ENCODE measurements at regions not wholly inside any gene's neighbourhood (a gene's known extent, or its start where the extent isn't known, plus 50 kb on each side); places are given as distances from the start of the nearest gene placed in this dataset.

- H3K4me3 ChIP-seq (ENCODE audit: low read depth, low read length) = no peak overlapping the region
- no peak for DNase-seq (ENCODE audit: low read depth)
- TF ChIP-seq, protein P1, sequence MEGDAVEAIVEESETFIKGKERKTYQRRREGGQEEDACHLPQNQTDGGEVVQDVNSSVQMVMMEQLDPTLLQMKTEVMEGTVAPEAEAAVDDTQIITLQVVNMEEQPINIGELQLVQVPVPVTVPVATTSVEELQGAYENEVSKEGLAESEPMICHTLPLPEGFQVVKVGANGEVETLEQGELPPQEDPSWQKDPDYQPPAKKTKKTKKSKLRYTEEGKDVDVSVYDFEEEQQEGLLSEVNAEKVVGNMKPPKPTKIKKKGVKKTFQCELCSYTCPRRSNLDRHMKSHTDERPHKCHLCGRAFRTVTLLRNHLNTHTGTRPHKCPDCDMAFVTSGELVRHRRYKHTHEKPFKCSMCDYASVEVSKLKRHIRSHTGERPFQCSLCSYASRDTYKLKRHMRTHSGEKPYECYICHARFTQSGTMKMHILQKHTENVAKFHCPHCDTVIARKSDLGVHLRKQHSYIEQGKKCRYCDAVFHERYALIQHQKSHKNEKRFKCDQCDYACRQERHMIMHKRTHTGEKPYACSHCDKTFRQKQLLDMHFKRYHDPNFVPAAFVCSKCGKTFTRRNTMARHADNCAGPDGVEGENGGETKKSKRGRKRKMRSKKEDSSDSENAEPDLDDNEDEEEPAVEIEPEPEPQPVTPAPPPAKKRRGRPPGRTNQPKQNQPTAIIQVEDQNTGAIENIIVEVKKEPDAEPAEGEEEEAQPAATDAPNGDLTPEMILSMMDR (IDR thresholded peaks at IDR 0.05; ENCODE audit: insufficient read depth, low read length) = no peak
Observed at GRCh38 chr18:30403278-30403677, 639.3 kb downstream of the DSC3 start.

- H3K4me3 ChIP-seq (ENCODE audit: low read depth, low read length) = no peak overlapping the region
- TF ChIP-seq, protein P1 (IDR thresholded peaks at IDR 0.05; ENCODE audit: insufficient read depth, low read length) = no peak
- DNase-seq (ENCODE audit: low read depth) = no peak
Observed at GRCh38 chr18:30387401-30387800, 655.1 kb downstream of the DSC3 start.

DNA sequence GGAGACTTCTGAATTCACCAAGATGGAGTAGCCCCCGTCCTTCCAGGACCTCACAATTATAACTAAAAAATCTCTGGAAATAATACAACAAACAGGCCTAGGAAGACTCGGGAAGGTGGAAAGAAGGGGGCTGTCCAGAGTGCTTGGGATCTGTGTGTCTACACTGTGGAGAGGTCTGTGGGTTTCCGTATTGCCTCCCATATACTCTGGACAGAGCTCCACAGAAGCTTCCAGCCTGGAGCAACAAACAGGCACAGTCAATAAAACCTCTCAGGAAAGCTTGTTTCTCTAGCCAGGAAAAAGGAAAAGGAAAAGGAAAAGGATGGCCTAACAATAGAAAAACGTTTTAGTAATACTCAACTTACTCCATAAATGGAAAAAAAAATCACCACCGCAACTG, 655.9 kb downstream of the DSC3 start:
- H3K4me3 ChIP-seq (ENCODE audit: low read depth, low read length) = no peak overlapping the region
- no peak for DNase-seq (ENCODE audit: low read depth)
- TF ChIP-seq, protein P1 (IDR thresholded peaks at IDR 0.05; ENCODE audit: insufficient read depth, low read length) = no peak

DNA sequence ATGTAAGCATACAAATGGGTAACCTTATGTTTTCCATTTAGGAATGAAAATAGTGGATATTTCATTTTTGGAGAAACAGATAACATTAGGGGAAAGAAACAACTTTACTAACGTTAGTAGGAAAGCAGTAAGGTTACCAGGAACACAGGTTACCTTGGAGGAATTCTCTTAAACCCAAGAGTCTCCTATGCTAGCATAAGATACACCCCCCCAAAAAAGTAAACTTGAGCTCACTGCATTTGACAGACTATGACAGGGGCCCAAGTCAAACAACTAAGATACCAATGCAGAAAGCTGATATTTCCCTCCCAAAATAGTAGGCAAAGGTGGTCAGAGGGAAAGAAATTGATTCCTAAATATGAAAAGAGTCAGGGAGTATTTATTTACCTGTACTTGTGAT, 656.9 kb downstream of the DSC3 start:
- no peak overlapping the region for H3K4me3 ChIP-seq (ENCODE audit: low read depth, low read length)
- no peak for DNase-seq (ENCODE audit: low read depth)
- TF ChIP-seq, protein P1 (IDR thresholded peaks at IDR 0.05; ENCODE audit: insufficient read depth, low read length) = no peak

GRCh38 chr18:30381826-30382225, 660.7 kb downstream of the DSC3 start:
- TF ChIP-seq, protein P1 (IDR thresholded peaks at IDR 0.05; ENCODE audit: insufficient read depth, low read length) = no peak
- no peak overlapping the region for H3K4me3 ChIP-seq (ENCODE audit: low read depth, low read length)
- DNase-seq (ENCODE audit: low read depth) = no peak

- TF ChIP-seq, protein P1 (IDR thresholded peaks at IDR 0.05; ENCODE audit: insufficient read depth, low read length) = no peak
- DNase-seq (ENCODE audit: low read depth) = no peak
- H3K4me3 ChIP-seq (ENCODE audit: low read depth, low read length) = no peak overlapping the region
Observed at GRCh38 chr18:30378097-30378496, 664.4 kb downstream of the DSC3 start.

DNA sequence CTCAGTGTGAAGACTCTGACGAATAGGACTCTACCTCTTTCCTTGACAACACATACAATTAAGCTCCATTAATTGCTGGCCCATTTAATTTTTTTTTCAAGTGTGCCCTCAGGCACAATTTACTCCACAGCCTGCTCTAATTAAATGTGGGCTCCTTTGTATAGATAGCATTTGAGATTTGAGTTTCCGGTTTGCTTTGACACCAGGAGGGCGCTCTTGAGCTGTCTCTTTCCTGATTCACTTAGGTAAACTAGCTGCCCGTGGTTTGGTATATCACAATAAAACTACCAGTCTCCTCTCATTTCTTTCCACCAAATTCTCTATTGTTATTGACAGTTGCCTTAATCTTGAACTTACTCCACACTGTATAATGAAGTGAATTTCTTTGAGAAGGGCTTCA, 666.0 kb downstream of the DSC3 start:
- no peak for DNase-seq (ENCODE audit: low read depth)
- no peak overlapping the region for H3K4me3 ChIP-seq (ENCODE audit: low read depth, low read length)
- TF ChIP-seq, protein P1 (IDR thresholded peaks at IDR 0.05; ENCODE audit: insufficient read depth, low read length) = no peak
